H9 (cell line): ENCODE measurements at regions not wholly inside any gene's neighbourhood (a gene's known extent, or its start where the extent isn't known, plus 50 kb on each side); places are given as distances from the start of the nearest gene placed in this dataset.

ENCODE experiments used
- DNase-seq: peaks from one replicate; pipeline ENCODE4 v3.0.0-alpha.2; 2017
- H2AFZ ChIP-seq: one replicate; pipeline ENCODE4 v1.6.1; 2013; ENCODE audit warnings: mild to moderate bottlenecking, low read length, control low read depth, moderate library complexity
- H2AK5ac ChIP-seq: 2 replicates; pipeline ENCODE4 v1.6.1; 2013; ENCODE audit warnings: low read length, control low read depth, mixed read lengths; ENCODE audit not compliant: insufficient read length
- H2BK120ac ChIP-seq: one replicate; pipeline ENCODE4 v1.6.1; 2013; ENCODE audit warnings: low read depth, mild to moderate bottlenecking, low read length, control low read depth, inconsistent platforms; ENCODE audit not compliant: poor library complexity, severe bottlenecking
- H2BK12ac ChIP-seq: 2 replicates; pipeline ENCODE4 v1.6.1; 2013; ENCODE audit warnings: low read length, control low read depth, mixed read lengths, low read depth; ENCODE audit not compliant: insufficient read length
- H2BK15ac ChIP-seq: 2 replicates; pipeline ENCODE4 v1.6.1; 2013; ENCODE audit warnings: low read depth, low read length, control low read depth
- H2BK20ac ChIP-seq: one replicate; pipeline ENCODE4 v1.6.1; 2013; ENCODE audit warnings: low read depth, mild to moderate bottlenecking, low read length, control low read depth, inconsistent platforms; ENCODE audit not compliant: poor library complexity, severe bottlenecking
- H2BK5ac ChIP-seq: 2 replicates; pipeline ENCODE4 v1.6.1; 2013; ENCODE audit warnings: low read length, control low read depth, mixed read lengths; ENCODE audit not compliant: insufficient read length
- H3K14ac ChIP-seq: 2 replicates; pipeline ENCODE4 v1.6.1; 2013; ENCODE audit warnings: low read length, control low read depth; ENCODE audit not compliant: insufficient read depth
- H3K18ac ChIP-seq: 2 replicates; pipeline ENCODE4 v1.6.1; 2013; ENCODE audit warnings: low read depth, mild to moderate bottlenecking, mixed read lengths, low read length, control low read depth; ENCODE audit not compliant: insufficient read length
- H3K23ac ChIP-seq: 2 replicates; pipeline ENCODE4 v1.6.1; 2013; ENCODE audit warnings: low read length, control low read depth, mixed read lengths, low read depth; ENCODE audit not compliant: insufficient read length
- H3K23me2 ChIP-seq: 2 replicates; pipeline ENCODE4 v1.6.1; 2013; ENCODE audit warnings: low read depth, mild to moderate bottlenecking, mixed read lengths, low read length, control low read depth; ENCODE audit not compliant: insufficient read length, poor library complexity, severe bottlenecking
- H3K27ac ChIP-seq: 2 replicates; pipeline ENCODE4 v1.5.1; 2013; ENCODE audit warnings: low read length, control low read depth, mixed read lengths, low read depth; ENCODE audit not compliant: insufficient read length
- H3K27me3 ChIP-seq: 2 replicates; pipeline ENCODE4 v1.6.1; 2013; ENCODE audit warnings: low read length, control low read depth, inconsistent platforms; ENCODE audit not compliant: insufficient read depth
- H3K4ac ChIP-seq: 2 replicates; pipeline ENCODE4 v1.6.1; 2013; ENCODE audit warnings: low read depth, mild to moderate bottlenecking, control low read depth, inconsistent platforms, low read length, moderate library complexity
- H3K4me1 ChIP-seq: 2 replicates; pipeline ENCODE4 v1.6.1; 2013; ENCODE audit warnings: low read length, control low read depth, inconsistent platforms; ENCODE audit not compliant: insufficient read depth
- H3K4me2 ChIP-seq: 2 replicates; pipeline ENCODE4 v1.6.1; 2013; ENCODE audit warnings: low read length, control low read depth, mixed read lengths; ENCODE audit not compliant: insufficient read length, insufficient read depth
- H3K56ac ChIP-seq: 2 replicates; pipeline ENCODE4 v1.6.1; 2013; ENCODE audit warnings: low read depth, mild to moderate bottlenecking, mixed read lengths, low read length, control low read depth; ENCODE audit not compliant: insufficient read length
- H3K79me1 ChIP-seq: 2 replicates; pipeline ENCODE4 v1.6.1; 2013; ENCODE audit warnings: low read depth, mild to moderate bottlenecking, moderate library complexity, low read length, control low read depth, inconsistent platforms; ENCODE audit not compliant: insufficient read depth, poor library complexity, severe bottlenecking
- H3K79me2 ChIP-seq: 2 replicates; pipeline ENCODE4 v1.6.1; 2013; ENCODE audit warnings: low read length, control low read depth, inconsistent platforms; ENCODE audit not compliant: insufficient read depth
- H3K9ac ChIP-seq: 2 replicates; pipeline ENCODE4 v1.6.1; 2013; ENCODE audit warnings: low read length, control low read depth, mixed read lengths; ENCODE audit not compliant: insufficient read length; ENCODE audit errors: extremely low read depth
- H3K9me3 ChIP-seq: one replicate; pipeline ENCODE4 v1.6.1; 2013; ENCODE audit warnings: low read depth, low read length, inconsistent platforms; ENCODE audit not compliant: control insufficient read depth
- H3T11ph ChIP-seq: one replicate; pipeline ENCODE4 v1.6.1; 2013; ENCODE audit warnings: mild to moderate bottlenecking, low read length, control low read depth, inconsistent platforms
- H4K20me1 ChIP-seq: one replicate; pipeline ENCODE4 v1.6.1; 2013; ENCODE audit not compliant: control insufficient read depth, insufficient read length, insufficient read depth
- H4K5ac ChIP-seq: 2 replicates; pipeline ENCODE4 v1.6.1; 2013; ENCODE audit warnings: low read depth, mild to moderate bottlenecking, mixed read lengths, low read length, control low read depth; ENCODE audit not compliant: insufficient read length
- H4K8ac ChIP-seq: replicated peaks from 2 replicates; pipeline ENCODE4 v1.6.1; 2013; ENCODE audit warnings: low read length, control low read depth, mixed read lengths, low read depth; ENCODE audit not compliant: insufficient read length
- H4K91ac ChIP-seq: 2 replicates; pipeline ENCODE4 v1.6.1; 2013; ENCODE audit warnings: low read depth, mild to moderate bottlenecking, moderate library complexity, mixed read lengths, low read length, control low read depth; ENCODE audit not compliant: insufficient read length
- H3K27ac Mint-ChIP-seq, 3 experiments: 2 replicates in 2 of 3; 3 replicates in 1 of 3; pipeline ENCODE4 v1.8.0; 2020 to 2021; ENCODE audit warnings: mixed read lengths in 3 of 3, mild to moderate bottlenecking in 1 of 3, moderate library complexity in 1 of 3
- H3K27me3 Mint-ChIP-seq: 2 replicates; pipeline ENCODE4 v1.8.0; 2021; ENCODE audit warnings: low read depth, mild to moderate bottlenecking, moderate library complexity, mixed read lengths
- H3K36me3 Mint-ChIP-seq, 3 experiments: 2 replicates in 2 of 3; 3 replicates in 1 of 3; pipeline ENCODE4 v1.8.0; 2020 to 2021; ENCODE audit warnings: low read depth in 3 of 3, mixed read lengths in 3 of 3; ENCODE audit not compliant: insufficient read depth in 1 of 3
- H3K4me1 Mint-ChIP-seq, 2 experiments: 2 replicates each; pipeline ENCODE4 v1.8.0; 2020; ENCODE audit warnings: mixed read lengths in 2 of 2
- H3K4me3 Mint-ChIP-seq, 2 experiments: 2 replicates in 1 of 2; 3 replicates in 1 of 2; pipeline ENCODE4 v1.8.0; 2020 to 2021; ENCODE audit warnings: mild to moderate bottlenecking in 2 of 2, mixed read lengths in 2 of 2, moderate library complexity in 1 of 2
- H3K9me3 Mint-ChIP-seq, 2 experiments: 2 replicates in 1 of 2; 3 replicates in 1 of 2; pipeline ENCODE4 v1.8.0; 2020; ENCODE audit warnings: mild to moderate bottlenecking in 2 of 2, mixed read lengths in 2 of 2, moderate library complexity in 1 of 2
- CTCF ChIP-seq: fragments of 200-600 bp; sonication (generic); conservative IDR thresholded peaks from 3 replicates; pipeline ENCODE4 v1.8.0; 2021; ENCODE audit warnings: antibody characterized with exemption, mild to moderate bottlenecking

- no peak overlapping the region for H2AFZ ChIP-seq
- no peak overlapping the region for H3K56ac ChIP-seq
- no peaks in the 10 kb centered on the region for H3K4me1 Mint-ChIP-seq
- no peaks in the 10 kb centered on the region for H3K27me3 ChIP-seq
- H3K18ac ChIP-seq: no peak overlapping the region
- no peaks in the 10 kb centered on the region for H4K20me1 ChIP-seq
- H2AK5ac ChIP-seq: no peak overlapping the region
- TF ChIP-seq CTCF: no peak
- no peak overlapping the region for H3K27ac ChIP-seq
- no peak overlapping the region for H3K4me3 Mint-ChIP-seq
- no peak overlapping the region for H3K27ac Mint-ChIP-seq
- no peaks in the 10 kb centered on the region for H3K79me1 ChIP-seq
- H3K23ac ChIP-seq: no peak overlapping the region
- no peaks in the 10 kb centered on the region for H3K23me2 ChIP-seq
- no peak overlapping the region for H4K5ac ChIP-seq
- no peaks in the 10 kb centered on the region for H3K9me3 ChIP-seq
- H4K91ac ChIP-seq: no peak overlapping the region
- H2BK120ac ChIP-seq: no peak overlapping the region
- H3K9me3 Mint-ChIP-seq: peaks cover 17 to 51% of the 10 kb centered on the region in 2 experiments
- no peak overlapping the region for H3T11ph ChIP-seq
- no peak overlapping the region for H3K4ac ChIP-seq
- no peak overlapping the region for H2BK5ac ChIP-seq
- H4K8ac ChIP-seq: no peak overlapping the region
- H3K14ac ChIP-seq: no peak overlapping the region
- no peak overlapping the region for H3K9ac ChIP-seq
- H3K4me1 ChIP-seq: no peaks in the 10 kb centered on the region
- H2BK12ac ChIP-seq: no peak overlapping the region
- no peaks in the 10 kb centered on the region for H3K79me2 ChIP-seq
- H3K4me2 ChIP-seq: no peak overlapping the region
- peaks cover 22% of the 10 kb centered on the region for H3K27me3 Mint-ChIP-seq
- no peak overlapping the region for H2BK15ac ChIP-seq
- H3K36me3 Mint-ChIP-seq: peaks cover 3 to 37% (median 8%) of the 10 kb centered on the region in 3 experiments; a peak in 6 of 7 replicates
- H2BK20ac ChIP-seq: no peak overlapping the region
- DNase-seq: no peak
These were observed 67.7 kb upstream of the ALOX12 start for GRCh38 chr17:6928193-6928592.
